GM23338 (cell line): ENCODE measurements at regions not wholly inside any gene's neighbourhood (a gene's known extent, or its start where the extent isn't known, plus 50 kb on each side); places are given as distances from the start of the nearest gene placed in this dataset.

ENCODE experiments used
- ATAC-seq: fragments of 200-7000 bp; cut with Tn5 transposase; 3 replicates; pipeline ENCODE4 v1.9.1; 2020
- DNase-seq: peaks from one replicate; pipeline ENCODE4 v3.0.0-alpha.2; 2015; ENCODE audit warnings: low spot score
- H2AFZ ChIP-seq: fragments of 200-600 bp; sonication (generic); 2 replicates; pipeline ENCODE4 v1.8.0; 2016; ENCODE audit warnings: antibody characterized with exemption, mild to moderate bottlenecking, moderate library complexity
- H3F3A ChIP-seq: fragments of 200-600 bp; sonication (generic); replicated peaks from 2 replicates; pipeline ENCODE4 v1.8.0; 2017; ENCODE audit warnings: antibody characterized with exemption, mixed run types, low read depth
- H3K27ac ChIP-seq: fragments of 200-600 bp; sonication (generic); 2 replicates; pipeline ENCODE4 v1.6.1; 2016; ENCODE audit warnings: low read depth
- H3K27me3 ChIP-seq: fragments of 200-600 bp; sonication (generic); 2 replicates; pipeline ENCODE4 v1.8.0; 2016; ENCODE audit warnings: mild to moderate bottlenecking, mixed run types, moderate library complexity; ENCODE audit not compliant: insufficient read depth
- H3K36me3 ChIP-seq: fragments of 200-600 bp; sonication (generic); 2 replicates; pipeline ENCODE4 v1.8.0; 2016; ENCODE audit warnings: mild to moderate bottlenecking; ENCODE audit not compliant: insufficient read depth
- H3K4me1 ChIP-seq: fragments of 200-600 bp; sonication (generic); 2 replicates; pipeline ENCODE4 v1.8.0; 2016; ENCODE audit warnings: mild to moderate bottlenecking, moderate library complexity; ENCODE audit not compliant: insufficient read depth
- H3K4me2 ChIP-seq: fragments of 200-600 bp; sonication (generic); 2 replicates; pipeline ENCODE4 v1.7.1; 2017; ENCODE audit warnings: mixed run types
- H3K4me3 ChIP-seq: fragments of 200-600 bp; sonication (generic); 2 replicates; pipeline ENCODE4 v1.6.1; 2016; ENCODE audit warnings: mixed run types
- H3K79me2 ChIP-seq: fragments of 200-600 bp; sonication (generic); replicated peaks from 2 replicates; pipeline ENCODE4 v1.8.0; 2017; ENCODE audit warnings: mild to moderate bottlenecking; ENCODE audit not compliant: insufficient read depth
- H3K9me2 ChIP-seq: fragments of 200-600 bp; sonication (generic); 2 replicates; pipeline ENCODE4 v1.8.0; 2017; ENCODE audit not compliant: insufficient read depth
- H4K20me1 ChIP-seq: fragments of 200-600 bp; sonication (generic); replicated peaks from 2 replicates; pipeline ENCODE4 v1.8.0; 2017; ENCODE audit warnings: mild to moderate bottlenecking; ENCODE audit not compliant: insufficient read depth
- H3K27ac Mint-ChIP-seq: 2 replicates; pipeline ENCODE4 v1.8.0; 2020; ENCODE audit warnings: inconsistent platforms, mild to moderate bottlenecking, moderate library complexity, mixed read lengths
- H3K27me3 Mint-ChIP-seq: 3 replicates; pipeline ENCODE4 v1.8.0; 2022; ENCODE audit warnings: low read depth, mild to moderate bottlenecking, moderate library complexity, mixed read lengths, inconsistent platforms; ENCODE audit not compliant: insufficient read depth, poor library complexity
- H3K36me3 Mint-ChIP-seq: 3 replicates; pipeline ENCODE4 v1.8.0; 2021; ENCODE audit warnings: low read depth, mild to moderate bottlenecking, inconsistent platforms, moderate library complexity, mixed read lengths
- H3K4me1 Mint-ChIP-seq: 3 replicates; pipeline ENCODE4 v1.8.0; 2020; ENCODE audit warnings: mild to moderate bottlenecking, inconsistent platforms, mixed read lengths
- H3K4me3 Mint-ChIP-seq: 3 replicates; pipeline ENCODE4 v1.8.0; 2021; ENCODE audit warnings: moderate library complexity, mild to moderate bottlenecking, inconsistent platforms, mixed read lengths
- H3K9me3 Mint-ChIP-seq: 3 replicates; pipeline ENCODE4 v1.8.0; 2020; ENCODE audit warnings: moderate library complexity, mild to moderate bottlenecking, inconsistent platforms, mixed read lengths
- CREB1 ChIP-seq: fragments of 250-450 bp; sonication (Bioruptor Pico); IDR thresholded peaks from 2 replicates; pipeline ENCODE4 v1.5.0; 2020; ENCODE audit warnings: low read depth, mild to moderate bottlenecking, moderate library complexity
- EZH2 ChIP-seq: fragments of 200-600 bp; sonication (generic); IDR thresholded peaks from one replicate; pipeline ENCODE4 v1.8.0; 2017; ENCODE audit warnings: antibody characterized with exemption, mild to moderate bottlenecking, low read depth; ENCODE audit not compliant: unreplicated experiment
- EZH2phosphoT487 ChIP-seq: fragments of 200-600 bp; sonication (generic); IDR thresholded peaks from one replicate; pipeline ENCODE4 v1.8.1; 2018; ENCODE audit warnings: antibody characterized with exemption; ENCODE audit not compliant: unreplicated experiment
- JUNB ChIP-seq: IDR thresholded peaks from one replicate; pipeline ENCODE4 v1.6.1; 2016; ENCODE audit warnings: antibody characterized with exemption; ENCODE audit not compliant: unreplicated experiment
- NANOG ChIP-seq: IDR thresholded peaks from 2 replicates; pipeline ENCODE4 v1.6.1; 2016; ENCODE audit warnings: antibody characterized with exemption, borderline replicate concordance
- POLR2AphosphoS5 ChIP-seq: IDR thresholded peaks from 2 replicates; pipeline ENCODE4 v1.6.1; 2016; ENCODE audit warnings: antibody characterized with exemption, low read depth
- STAT1 ChIP-seq: IDR thresholded peaks from one replicate; pipeline ENCODE4 v1.6.1; 2016; ENCODE audit warnings: antibody characterized with exemption; ENCODE audit not compliant: unreplicated experiment
- ZNF114 ChIP-seq: fragments of 250-450 bp; sonication (Bioruptor Pico); IDR thresholded peaks from 2 replicates; pipeline ENCODE4 v1.5.0; 2020; ENCODE audit warnings: mild to moderate bottlenecking, moderate library complexity
- ZNF331 ChIP-seq: fragments of 250-450 bp; sonication (Bioruptor Pico); IDR thresholded peaks from 2 replicates; pipeline ENCODE4 v1.5.0; 2020; ENCODE audit warnings: low read depth, mild to moderate bottlenecking, moderate library complexity
- TF ChIP-seq, protein P1 (sequence below): fragments of 250-450 bp; sonication (Bioruptor Pico); IDR thresholded peaks from 2 replicates; pipeline ENCODE4 v1.5.0; 2020; ENCODE audit warnings: mild to moderate bottlenecking, moderate library complexity
- TF ChIP-seq, protein P2 (sequence below), 2 experiments: fragments of 200-600 bp in 1 of 2; sonication (generic) in 1 of 2; conservative IDR thresholded peaks; 2 replicates each; pipeline versions ENCODE4 v1.5.1 to v1.6.1; 2016 to 2017; ENCODE audit warnings: antibody characterized with exemption in 2 of 2, low read depth in 2 of 2, mild to moderate bottlenecking in 2 of 2, moderate library complexity in 1 of 2
- TF ChIP-seq, protein P3 (sequence below): IDR thresholded peaks from one replicate; pipeline ENCODE4 v1.6.1; 2018; ENCODE audit warnings: antibody characterized with exemption; ENCODE audit not compliant: unreplicated experiment
- TF ChIP-seq, protein P4 (sequence below): IDR thresholded peaks from 2 replicates; pipeline ENCODE4 v1.6.1; 2016; ENCODE audit warnings: antibody characterized with exemption

DNA sequence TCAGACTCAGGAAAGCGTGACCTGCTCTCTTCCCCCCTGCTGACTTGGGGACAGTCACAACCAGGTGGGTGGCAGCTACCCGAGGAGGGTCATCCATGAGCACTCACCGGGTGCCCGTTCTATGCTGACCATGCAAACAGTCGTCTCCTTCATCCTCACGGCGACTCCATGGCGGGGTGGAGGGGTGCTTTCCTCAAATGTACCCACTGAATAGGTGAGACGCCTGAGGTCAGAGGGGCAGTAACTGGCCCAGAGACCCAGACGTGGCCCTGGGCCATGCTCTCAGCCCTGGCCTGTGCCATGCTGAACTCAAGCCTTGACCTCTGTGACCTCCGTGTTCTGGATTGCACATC, 59.2 kb upstream of the TPM4 start:
- no peak for TF ChIP-seq JUNB
- no peak for TF ChIP-seq ZNF331 (CRISPR knock-in tag)
- TF ChIP-seq, protein P1, sequence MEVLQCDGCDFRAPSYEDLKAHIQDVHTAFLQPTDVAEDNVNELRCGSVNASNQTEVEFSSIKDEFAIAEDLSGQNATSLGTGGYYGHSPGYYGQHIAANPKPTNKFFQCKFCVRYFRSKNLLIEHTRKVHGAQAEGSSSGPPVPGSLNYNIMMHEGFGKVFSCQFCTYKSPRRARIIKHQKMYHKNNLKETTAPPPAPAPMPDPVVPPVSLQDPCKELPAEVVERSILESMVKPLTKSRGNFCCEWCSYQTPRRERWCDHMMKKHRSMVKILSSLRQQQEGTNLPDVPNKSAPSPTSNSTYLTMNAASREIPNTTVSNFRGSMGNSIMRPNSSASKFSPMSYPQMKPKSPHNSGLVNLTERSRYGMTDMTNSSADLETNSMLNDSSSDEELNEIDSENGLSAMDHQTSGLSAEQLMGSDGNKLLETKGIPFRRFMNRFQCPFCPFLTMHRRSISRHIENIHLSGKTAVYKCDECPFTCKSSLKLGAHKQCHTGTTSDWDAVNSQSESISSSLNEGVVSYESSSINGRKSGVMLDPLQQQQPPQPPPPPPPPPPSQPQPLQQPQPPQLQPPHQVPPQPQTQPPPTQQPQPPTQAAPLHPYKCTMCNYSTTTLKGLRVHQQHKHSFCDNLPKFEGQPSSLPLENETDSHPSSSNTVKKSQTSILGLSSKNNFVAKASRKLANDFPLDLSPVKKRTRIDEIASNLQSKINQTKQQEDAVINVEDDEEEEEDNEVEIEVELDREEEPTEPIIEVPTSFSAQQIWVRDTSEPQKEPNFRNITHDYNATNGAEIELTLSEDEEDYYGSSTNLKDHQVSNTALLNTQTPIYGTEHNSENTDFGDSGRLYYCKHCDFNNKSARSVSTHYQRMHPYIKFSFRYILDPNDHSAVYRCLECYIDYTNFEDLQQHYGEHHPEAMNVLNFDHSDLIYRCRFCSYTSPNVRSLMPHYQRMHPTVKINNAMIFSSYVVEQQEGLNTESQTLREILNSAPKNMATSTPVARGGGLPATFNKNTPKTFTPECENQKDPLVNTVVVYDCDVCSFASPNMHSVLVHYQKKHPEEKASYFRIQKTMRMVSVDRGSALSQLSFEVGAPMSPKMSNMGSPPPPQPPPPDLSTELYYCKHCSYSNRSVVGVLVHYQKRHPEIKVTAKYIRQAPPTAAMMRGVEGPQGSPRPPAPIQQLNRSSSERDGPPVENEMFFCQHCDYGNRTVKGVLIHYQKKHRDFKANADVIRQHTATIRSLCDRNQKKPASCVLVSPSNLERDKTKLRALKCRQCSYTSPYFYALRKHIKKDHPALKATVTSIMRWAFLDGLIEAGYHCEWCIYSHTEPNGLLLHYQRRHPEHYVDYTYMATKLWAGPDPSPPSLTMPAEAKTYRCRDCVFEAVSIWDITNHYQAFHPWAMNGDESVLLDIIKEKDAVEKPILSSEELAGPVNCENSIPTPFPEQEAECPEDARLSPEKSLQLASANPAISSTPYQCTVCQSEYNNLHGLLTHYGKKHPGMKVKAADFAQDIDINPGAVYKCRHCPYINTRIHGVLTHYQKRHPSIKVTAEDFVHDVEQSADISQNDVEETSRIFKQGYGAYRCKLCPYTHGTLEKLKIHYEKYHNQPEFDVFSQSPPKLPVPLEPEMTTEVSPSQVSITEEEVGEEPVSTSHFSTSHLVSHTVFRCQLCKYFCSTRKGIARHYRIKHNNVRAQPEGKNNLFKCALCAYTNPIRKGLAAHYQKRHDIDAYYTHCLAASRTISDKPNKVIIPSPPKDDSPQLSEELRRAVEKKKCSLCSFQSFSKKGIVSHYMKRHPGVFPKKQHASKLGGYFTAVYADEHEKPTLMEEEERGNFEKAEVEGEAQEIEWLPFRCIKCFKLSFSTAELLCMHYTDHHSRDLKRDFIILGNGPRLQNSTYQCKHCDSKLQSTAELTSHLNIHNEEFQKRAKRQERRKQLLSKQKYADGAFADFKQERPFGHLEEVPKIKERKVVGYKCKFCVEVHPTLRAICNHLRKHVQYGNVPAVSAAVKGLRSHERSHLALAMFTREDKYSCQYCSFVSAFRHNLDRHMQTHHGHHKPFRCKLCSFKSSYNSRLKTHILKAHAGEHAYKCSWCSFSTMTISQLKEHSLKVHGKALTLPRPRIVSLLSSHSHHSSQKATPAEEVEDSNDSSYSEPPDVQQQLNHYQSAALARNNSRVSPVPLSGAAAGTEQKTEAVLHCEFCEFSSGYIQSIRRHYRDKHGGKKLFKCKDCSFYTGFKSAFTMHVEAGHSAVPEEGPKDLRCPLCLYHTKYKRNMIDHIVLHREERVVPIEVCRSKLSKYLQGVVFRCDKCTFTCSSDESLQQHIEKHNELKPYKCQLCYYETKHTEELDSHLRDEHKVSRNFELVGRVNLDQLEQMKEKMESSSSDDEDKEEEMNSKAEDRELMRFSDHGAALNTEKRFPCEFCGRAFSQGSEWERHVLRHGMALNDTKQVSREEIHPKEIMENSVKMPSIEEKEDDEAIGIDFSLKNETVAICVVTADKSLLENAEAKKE, result no peak
- no peak for TF ChIP-seq EZH2
- TF ChIP-seq, protein P2, sequence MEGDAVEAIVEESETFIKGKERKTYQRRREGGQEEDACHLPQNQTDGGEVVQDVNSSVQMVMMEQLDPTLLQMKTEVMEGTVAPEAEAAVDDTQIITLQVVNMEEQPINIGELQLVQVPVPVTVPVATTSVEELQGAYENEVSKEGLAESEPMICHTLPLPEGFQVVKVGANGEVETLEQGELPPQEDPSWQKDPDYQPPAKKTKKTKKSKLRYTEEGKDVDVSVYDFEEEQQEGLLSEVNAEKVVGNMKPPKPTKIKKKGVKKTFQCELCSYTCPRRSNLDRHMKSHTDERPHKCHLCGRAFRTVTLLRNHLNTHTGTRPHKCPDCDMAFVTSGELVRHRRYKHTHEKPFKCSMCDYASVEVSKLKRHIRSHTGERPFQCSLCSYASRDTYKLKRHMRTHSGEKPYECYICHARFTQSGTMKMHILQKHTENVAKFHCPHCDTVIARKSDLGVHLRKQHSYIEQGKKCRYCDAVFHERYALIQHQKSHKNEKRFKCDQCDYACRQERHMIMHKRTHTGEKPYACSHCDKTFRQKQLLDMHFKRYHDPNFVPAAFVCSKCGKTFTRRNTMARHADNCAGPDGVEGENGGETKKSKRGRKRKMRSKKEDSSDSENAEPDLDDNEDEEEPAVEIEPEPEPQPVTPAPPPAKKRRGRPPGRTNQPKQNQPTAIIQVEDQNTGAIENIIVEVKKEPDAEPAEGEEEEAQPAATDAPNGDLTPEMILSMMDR (conservative IDR thresholded peaks at IDR 0.05; ENCODE audit: low read depth in 2 of 2), result no peak
- TF ChIP-seq ZNF114 (CRISPR knock-in tag), result no peak
- no peak for TF ChIP-seq NANOG
- TF ChIP-seq, protein P3, sequence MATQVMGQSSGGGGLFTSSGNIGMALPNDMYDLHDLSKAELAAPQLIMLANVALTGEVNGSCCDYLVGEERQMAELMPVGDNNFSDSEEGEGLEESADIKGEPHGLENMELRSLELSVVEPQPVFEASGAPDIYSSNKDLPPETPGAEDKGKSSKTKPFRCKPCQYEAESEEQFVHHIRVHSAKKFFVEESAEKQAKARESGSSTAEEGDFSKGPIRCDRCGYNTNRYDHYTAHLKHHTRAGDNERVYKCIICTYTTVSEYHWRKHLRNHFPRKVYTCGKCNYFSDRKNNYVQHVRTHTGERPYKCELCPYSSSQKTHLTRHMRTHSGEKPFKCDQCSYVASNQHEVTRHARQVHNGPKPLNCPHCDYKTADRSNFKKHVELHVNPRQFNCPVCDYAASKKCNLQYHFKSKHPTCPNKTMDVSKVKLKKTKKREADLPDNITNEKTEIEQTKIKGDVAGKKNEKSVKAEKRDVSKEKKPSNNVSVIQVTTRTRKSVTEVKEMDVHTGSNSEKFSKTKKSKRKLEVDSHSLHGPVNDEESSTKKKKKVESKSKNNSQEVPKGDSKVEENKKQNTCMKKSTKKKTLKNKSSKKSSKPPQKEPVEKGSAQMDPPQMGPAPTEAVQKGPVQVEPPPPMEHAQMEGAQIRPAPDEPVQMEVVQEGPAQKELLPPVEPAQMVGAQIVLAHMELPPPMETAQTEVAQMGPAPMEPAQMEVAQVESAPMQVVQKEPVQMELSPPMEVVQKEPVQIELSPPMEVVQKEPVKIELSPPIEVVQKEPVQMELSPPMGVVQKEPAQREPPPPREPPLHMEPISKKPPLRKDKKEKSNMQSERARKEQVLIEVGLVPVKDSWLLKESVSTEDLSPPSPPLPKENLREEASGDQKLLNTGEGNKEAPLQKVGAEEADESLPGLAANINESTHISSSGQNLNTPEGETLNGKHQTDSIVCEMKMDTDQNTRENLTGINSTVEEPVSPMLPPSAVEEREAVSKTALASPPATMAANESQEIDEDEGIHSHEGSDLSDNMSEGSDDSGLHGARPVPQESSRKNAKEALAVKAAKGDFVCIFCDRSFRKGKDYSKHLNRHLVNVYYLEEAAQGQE, result no peak
- no peak for TF ChIP-seq EZH2phosphoT487
- TF ChIP-seq, protein P4, sequence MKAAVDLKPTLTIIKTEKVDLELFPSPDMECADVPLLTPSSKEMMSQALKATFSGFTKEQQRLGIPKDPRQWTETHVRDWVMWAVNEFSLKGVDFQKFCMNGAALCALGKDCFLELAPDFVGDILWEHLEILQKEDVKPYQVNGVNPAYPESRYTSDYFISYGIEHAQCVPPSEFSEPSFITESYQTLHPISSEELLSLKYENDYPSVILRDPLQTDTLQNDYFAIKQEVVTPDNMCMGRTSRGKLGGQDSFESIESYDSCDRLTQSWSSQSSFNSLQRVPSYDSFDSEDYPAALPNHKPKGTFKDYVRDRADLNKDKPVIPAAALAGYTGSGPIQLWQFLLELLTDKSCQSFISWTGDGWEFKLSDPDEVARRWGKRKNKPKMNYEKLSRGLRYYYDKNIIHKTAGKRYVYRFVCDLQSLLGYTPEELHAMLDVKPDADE, result no peak
- TF ChIP-seq STAT1, result no peak
- TF ChIP-seq CREB1 (CRISPR knock-in tag), result no peak
- TF ChIP-seq POLR2AphosphoS5, result no peak
- no peaks in the 10 kb centered on the region for H4K20me1 ChIP-seq
- no peak overlapping the region for H2AFZ ChIP-seq
- H3K79me2 ChIP-seq, result no peaks in the 10 kb centered on the region
- no peaks in the 10 kb centered on the region for H3K9me2 ChIP-seq
- Mint-ChIP-seq H3K4me1 (no peaks in the 10 kb centered on the region), H3K27ac (no peak overlapping the region), H3K36me3 (peaks cover 56% of the 10 kb centered on the region), H3K4me3 (no peak overlapping the region), H3K9me3 (peaks cover 96% of the 10 kb centered on the region), H3K27me3 (peaks cover 18% of the 10 kb centered on the region)
- no peaks in the 10 kb centered on the region for H3K36me3 ChIP-seq
- H3K27me3 ChIP-seq, result no peaks in the 10 kb centered on the region
- H3K27ac ChIP-seq, result no peak overlapping the region
- no peaks in the 10 kb centered on the region for H3F3A ChIP-seq
- DNase-seq, result no peak
- no peak overlapping the region for H3K4me2 ChIP-seq
- no peak overlapping the region for H3K4me3 ChIP-seq
- H3K4me1 ChIP-seq, result no peaks in the 10 kb centered on the region
- no peak for ATAC-seq
